ENCODE measurements at regions not wholly inside any gene's neighbourhood (a gene's known extent, or its start where the extent isn't known, plus 50 kb on each side); places are given as distances from the start of the nearest gene placed in this dataset.

- no peak for DNase-seq (ENCODE audit: low read depth)
These were observed 64.6 kb upstream of the GALNT15 start for GRCh38 chr3:16109929-16110328.

- DNase-seq (ENCODE audit: low read depth), result peak; percentile 54
These were observed 61.5 kb upstream of the GALNT15 start for GRCh38 chr3:16112910-16113504.

- DNase-seq (ENCODE audit: low read depth), result peak; percentile 20
These were observed 60.8 kb upstream of the GALNT15 start for GRCh38 chr3:16113704-16114103.

GRCh38 chr3:16114429-16114828 lies 60.1 kb upstream of the GALNT15 start:
- DNase-seq (ENCODE audit: low read depth), result no peak

DNA sequence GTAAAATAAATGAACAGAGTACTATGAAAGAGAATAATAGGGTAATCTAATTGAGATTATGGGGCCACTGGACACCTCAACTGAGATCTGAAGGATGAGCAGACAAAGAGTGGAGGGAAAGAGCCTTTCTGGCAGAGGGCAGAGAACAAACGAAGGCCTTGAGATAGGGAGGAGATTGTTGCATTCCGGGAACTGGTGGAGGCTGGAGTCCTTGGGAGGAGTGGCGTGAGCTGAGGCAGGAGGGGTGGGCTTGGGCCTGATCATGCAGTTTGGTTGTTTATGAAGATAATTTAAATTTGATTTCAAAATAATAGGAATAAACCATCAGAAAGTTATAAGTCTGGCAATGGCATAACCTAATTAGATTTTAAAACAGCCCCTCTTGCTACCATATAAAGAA lies 59.5 kb upstream of the GALNT15 start:
- DNase-seq (ENCODE audit: low read depth), result no peak

DNA sequence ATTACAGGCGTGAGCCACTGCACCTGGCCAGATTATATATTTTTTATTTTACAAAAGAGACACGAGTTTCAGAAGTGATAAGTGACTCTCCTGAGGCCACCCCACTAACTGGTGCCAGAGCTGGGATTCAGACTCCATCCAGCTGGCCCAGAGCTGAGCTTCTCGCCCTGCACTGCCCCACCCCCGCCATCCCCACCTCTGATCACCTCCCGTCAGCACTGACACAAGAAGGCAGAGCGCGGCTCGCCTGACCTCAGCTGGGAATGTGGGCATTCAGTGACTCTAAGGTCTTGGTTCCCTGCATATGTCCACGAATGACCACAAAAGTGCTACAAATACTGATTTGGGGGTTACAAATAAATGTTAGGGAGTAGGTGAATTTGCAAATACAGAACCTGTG lies 56.1 kb upstream of the GALNT15 start:
- DNase-seq (ENCODE audit: low read depth), result no peak

DNA sequence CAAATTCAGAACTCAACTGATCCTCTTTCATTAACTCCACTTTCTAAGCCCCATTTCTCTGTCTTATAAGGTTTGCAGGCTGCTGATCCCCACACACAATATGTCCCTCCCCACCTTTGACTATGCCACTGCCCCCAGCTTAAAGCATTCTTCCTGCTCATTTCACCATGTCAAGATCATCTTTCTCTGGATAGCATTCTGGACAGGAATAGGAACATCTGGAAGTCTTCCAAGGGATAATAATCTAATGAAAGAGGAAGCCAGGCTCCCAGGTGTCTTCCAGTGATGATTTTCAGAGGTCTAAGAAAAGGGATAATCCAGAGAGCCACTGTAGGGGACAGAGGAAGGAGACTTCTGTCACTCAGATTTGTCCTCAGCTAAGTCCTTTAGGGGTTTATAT lies 54.6 kb upstream of the GALNT15 start:
- no peak for DNase-seq (ENCODE audit: low read depth)

DNA sequence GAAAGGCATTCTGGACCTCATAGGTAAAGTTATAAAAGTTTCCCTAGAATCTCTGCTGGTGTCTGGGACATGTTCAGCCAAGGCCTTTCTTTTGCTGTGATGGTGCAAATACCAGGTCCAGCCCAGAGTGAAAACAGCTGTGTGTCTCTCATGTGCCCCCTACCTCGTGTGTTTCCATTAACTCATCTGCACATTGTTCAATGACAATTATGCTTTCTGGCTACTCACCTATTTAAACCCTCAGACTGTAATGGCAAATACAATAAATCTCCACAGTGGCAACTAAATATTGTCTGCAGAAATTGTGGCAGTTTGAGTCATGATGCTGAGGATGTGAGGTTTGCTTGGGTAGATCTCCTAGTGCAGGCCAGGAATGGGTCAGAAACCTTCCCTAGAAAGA lies 53.1 kb upstream of the GALNT15 start:
- no peak for DNase-seq (ENCODE audit: low read depth)

DNA sequence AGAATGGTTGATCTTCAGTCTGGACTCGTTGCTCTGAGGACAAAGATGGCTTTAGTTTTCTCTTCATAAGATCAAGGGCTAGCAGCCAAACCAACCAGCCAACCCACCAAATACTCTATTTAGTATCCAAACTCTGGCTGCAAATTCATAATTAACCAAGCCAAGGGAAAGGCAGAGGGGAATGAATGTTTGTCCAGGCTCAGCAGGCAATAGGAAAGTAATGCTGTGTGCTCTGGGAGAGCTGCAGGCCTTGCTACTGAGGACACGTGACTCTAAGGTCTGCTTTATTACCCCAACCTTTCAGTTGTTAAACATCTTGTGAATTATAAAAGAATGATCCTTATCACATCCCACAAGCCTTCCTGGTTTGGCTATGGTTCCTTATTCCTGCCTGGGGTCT lies 52.3 kb upstream of the GALNT15 start:
- peak; percentile 10 for DNase-seq (ENCODE audit: low read depth)

GRCh38 chr3:16122661-16123060 lies 51.8 kb upstream of the GALNT15 start:
- peak; percentile 84 for DNase-seq (ENCODE audit: low read depth)

DNA sequence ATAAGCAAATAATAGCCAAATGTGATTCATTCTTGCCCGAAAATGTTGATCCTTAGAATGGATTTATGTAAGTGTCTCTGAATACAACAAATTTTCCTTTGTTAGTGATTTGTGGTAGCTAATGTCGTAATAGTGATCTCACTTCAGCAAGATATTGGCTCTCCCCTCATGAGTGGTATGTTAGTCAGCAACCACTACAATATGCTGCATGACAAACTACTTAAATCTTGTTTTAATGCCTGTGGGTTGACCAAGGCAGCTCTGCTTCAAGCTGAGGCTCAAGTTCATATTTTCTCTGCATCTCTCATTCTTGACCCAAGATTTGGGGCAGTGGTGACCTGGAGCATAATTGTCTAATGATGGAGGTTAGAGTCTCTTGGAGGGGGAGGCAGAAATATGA lies 49.8 kb upstream of the GALNT15 start:
- DNase-seq (ENCODE audit: low read depth), result peak; percentile 92

Data from RPMI7951 (cell line).